ENCODE measurements at regions not wholly inside any gene's neighbourhood (a gene's known extent, or its start where the extent isn't known, plus 50 kb on each side); places are given as distances from the start of the nearest gene placed in this dataset.

DNA sequence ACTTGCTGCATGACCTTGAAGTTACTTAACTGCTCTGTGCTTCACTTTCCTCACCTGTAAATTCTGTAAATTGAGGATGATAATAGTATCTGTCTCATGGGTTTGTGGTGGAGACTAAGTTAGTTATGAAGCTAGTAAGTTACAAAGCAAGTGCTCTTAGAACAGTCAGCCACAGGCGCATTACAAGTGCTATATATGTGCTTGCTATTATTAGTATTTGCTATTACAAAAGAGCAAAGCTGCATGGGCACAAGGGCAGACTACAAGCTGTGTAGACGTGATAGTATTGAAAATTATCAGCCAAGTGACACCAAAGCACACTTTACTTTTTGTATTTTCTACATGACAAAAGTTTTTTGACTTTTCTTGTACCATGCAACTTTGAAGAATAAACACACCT, 150.9 kb upstream of the CTTNBP2NL start:
- FAIRE-seq (no peak), DNase-seq (ENCODE audit: low read depth, low spot score) (no peak), ATAC-seq (no peak)
- RAD21 ChIA-PET (ENCODE audit: unreplicated experiment): no interaction called here
- CTCF ChIA-PET: no interaction called here
- Histone ChIP-seq H3K4me2 (ENCODE audit: control insufficient read depth, insufficient read depth) (no peak overlapping the region), H3K4me3 (no peak overlapping the region), H3K27ac (ENCODE audit: control insufficient read depth, insufficient read depth) (no peak overlapping the region), H3K4me1 (ENCODE audit: control insufficient read depth, insufficient read depth, low read length) (no peaks in the 10 kb centered on the region), H3K9me3 (replicated peaks; ENCODE audit: control insufficient read depth, insufficient read depth, low read length) (no peaks in the 10 kb centered on the region), H3K79me2 (ENCODE audit: control insufficient read depth, insufficient read depth, low read length) (no peaks in the 10 kb centered on the region), H4K20me1 (ENCODE audit: control insufficient read depth, insufficient read depth) (no peaks in the 10 kb centered on the region), H2AFZ (ENCODE audit: control insufficient read depth, low read depth, low read length) (no peak overlapping the region), H3K9ac (ENCODE audit: control insufficient read depth, insufficient read depth, low read length) (no peak overlapping the region), H3K36me3 (ENCODE audit: control insufficient read depth in 2 of 2, insufficient read depth in 2 of 2, low read length in 1 of 2) (no peaks in the 10 kb centered on the region), H3K27me3 (replicated peaks in 1 of 2; ENCODE audit: control insufficient read depth in 2 of 2, insufficient read depth in 2 of 2, low read length in 1 of 2) (0 out of 4 replicates have a peak, but pooled peaks cover 0 to 3% of the 10 kb centered on the region in 2 experiments)
- SMC1A ChIA-PET (ENCODE audit: uncharacterized antibody, unreplicated experiment): no interaction called here
- 11% methylated on average over 2 of the region's 2 CpGs for WGBS (ENCODE audit: insufficient coverage, insufficient replicate concordance, low lambda C conversion rate, missing lambda C conversion rate)
- TF ChIP-seq, protein P1, sequence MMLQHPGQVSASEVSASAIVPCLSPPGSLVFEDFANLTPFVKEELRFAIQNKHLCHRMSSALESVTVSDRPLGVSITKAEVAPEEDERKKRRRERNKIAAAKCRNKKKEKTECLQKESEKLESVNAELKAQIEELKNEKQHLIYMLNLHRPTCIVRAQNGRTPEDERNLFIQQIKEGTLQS (IDR thresholded peaks at IDR 0.05; ENCODE audit: borderline replicate concordance, extremely low read depth, low read depth, low read length): no peak
- TF ChIP-seq NRF1 (conservative IDR thresholded peaks at IDR 0.05; ENCODE audit: low read depth, low read length) (no peak), JUND (IDR thresholded peaks at IDR 0.05; ENCODE audit: low read depth, low read length) (no peak), NFYA (IDR thresholded peaks at IDR 0.05; ENCODE audit: borderline replicate concordance, low read depth, low read length) (no peak), ETV6 (conservative IDR thresholded peaks at IDR 0.05 in 1 of 2, IDR thresholded peaks at IDR 0.05 in 1 of 2; ENCODE audit: borderline replicate concordance in 1 of 2, low read depth in 1 of 2) (no peak), RAD51 (IDR thresholded peaks at IDR 0.05) (no peak), SUZ12 (IDR thresholded peaks at IDR 0.05; ENCODE audit: unreplicated experiment) (no peak)
- TF ChIP-seq, protein P2, sequence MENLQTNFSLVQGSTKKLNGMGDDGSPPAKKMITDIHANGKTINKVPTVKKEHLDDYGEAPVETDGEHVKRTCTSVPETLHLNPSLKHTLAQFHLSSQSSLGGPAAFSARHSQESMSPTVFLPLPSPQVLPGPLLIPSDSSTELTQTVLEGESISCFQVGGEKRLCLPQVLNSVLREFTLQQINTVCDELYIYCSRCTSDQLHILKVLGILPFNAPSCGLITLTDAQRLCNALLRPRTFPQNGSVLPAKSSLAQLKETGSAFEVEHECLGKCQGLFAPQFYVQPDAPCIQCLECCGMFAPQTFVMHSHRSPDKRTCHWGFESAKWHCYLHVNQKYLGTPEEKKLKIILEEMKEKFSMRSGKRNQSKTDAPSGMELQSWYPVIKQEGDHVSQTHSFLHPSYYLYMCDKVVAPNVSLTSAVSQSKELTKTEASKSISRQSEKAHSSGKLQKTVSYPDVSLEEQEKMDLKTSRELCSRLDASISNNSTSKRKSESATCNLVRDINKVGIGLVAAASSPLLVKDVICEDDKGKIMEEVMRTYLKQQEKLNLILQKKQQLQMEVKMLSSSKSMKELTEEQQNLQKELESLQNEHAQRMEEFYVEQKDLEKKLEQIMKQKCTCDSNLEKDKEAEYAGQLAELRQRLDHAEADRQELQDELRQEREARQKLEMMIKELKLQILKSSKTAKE (IDR thresholded peaks at IDR 0.05; ENCODE audit: low read depth, poor library complexity, severe bottlenecking): no peak
- intact Hi-C loops (cut with micrococcal nuclease; ENCODE audit: unreplicated experiment): no loop called here
- POLR2A ChIA-PET: interaction anchor here (0.6 kb wide), 1 partner anchor 26 kb away, joined by 3 read pairs; no protein-coding TSS in a partner anchor
- no TSS peak for BruUV-seq (replicated peaks)
- in situ Hi-C loops (cut with MboI): no loop called here

All from GM12878 (cell line).